NT2/D1 (cell line): ENCODE measurements at regions not wholly inside any gene's neighbourhood (a gene's known extent, or its start where the extent isn't known, plus 50 kb on each side); places are given as distances from the start of the nearest gene placed in this dataset.

Experiments
- SUZ12 ChIP-seq: IDR thresholded peaks from 2 replicates; pipeline ENCODE4 v1.6.1; 2011; ENCODE audit not compliant: insufficient read length, insufficient read depth; ENCODE audit errors: extremely low read depth
- YY1 ChIP-seq: IDR thresholded peaks from 2 replicates; pipeline ENCODE4 v1.6.1; 2011; ENCODE audit not compliant: insufficient read length, insufficient read depth
- ZNF274 ChIP-seq: IDR thresholded peaks from 2 replicates; pipeline ENCODE4 v1.6.1; 2011; ENCODE audit warnings: mild to moderate bottlenecking, low read depth, low read length

DNA sequence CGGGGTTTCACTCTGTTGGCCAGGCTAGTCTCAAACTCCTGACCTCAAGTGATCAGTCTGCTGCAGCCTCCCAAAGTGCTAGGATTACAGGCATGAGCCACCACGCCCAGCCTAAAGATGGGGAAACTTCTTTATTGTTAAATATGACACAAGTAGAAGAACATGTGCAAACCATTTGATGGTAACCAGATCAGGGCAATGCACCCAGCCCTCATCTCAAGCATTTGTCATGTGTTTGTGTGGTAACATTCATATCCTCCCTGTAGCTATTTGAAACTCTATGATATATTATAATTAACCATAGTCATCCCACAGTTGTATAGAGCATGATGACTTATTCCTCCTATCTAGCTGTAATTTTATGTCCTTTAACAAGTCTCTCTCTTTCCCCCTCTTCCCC is 119.5 kb upstream of the TMPRSS2 start:
- TF ChIP-seq YY1 (no peak), ZNF274 (no peak), SUZ12 (no peak)
